ENCODE measurements at regions not wholly inside any gene's neighbourhood (a gene's known extent, or its start where the extent isn't known, plus 50 kb on each side); places are given as distances from the start of the nearest gene placed in this dataset.

GRCh38 chr13:39855236-39855635 lies 199.8 kb downstream of the COG6 start:
- TF ChIP-seq, protein P1, sequence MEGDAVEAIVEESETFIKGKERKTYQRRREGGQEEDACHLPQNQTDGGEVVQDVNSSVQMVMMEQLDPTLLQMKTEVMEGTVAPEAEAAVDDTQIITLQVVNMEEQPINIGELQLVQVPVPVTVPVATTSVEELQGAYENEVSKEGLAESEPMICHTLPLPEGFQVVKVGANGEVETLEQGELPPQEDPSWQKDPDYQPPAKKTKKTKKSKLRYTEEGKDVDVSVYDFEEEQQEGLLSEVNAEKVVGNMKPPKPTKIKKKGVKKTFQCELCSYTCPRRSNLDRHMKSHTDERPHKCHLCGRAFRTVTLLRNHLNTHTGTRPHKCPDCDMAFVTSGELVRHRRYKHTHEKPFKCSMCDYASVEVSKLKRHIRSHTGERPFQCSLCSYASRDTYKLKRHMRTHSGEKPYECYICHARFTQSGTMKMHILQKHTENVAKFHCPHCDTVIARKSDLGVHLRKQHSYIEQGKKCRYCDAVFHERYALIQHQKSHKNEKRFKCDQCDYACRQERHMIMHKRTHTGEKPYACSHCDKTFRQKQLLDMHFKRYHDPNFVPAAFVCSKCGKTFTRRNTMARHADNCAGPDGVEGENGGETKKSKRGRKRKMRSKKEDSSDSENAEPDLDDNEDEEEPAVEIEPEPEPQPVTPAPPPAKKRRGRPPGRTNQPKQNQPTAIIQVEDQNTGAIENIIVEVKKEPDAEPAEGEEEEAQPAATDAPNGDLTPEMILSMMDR (IDR thresholded peaks at IDR 0.05), result no peak
- TF ChIP-seq EZH2 (IDR thresholded peaks at IDR 0.05), result no peak
- no peak for TF ChIP-seq EZH2phosphoT487 (IDR thresholded peaks at IDR 0.05)
